GM11168 (cell line): ENCODE measurements at regions not wholly inside any gene's neighbourhood (a gene's known extent, or its start where the extent isn't known, plus 50 kb on each side); places are given as distances from the start of the nearest gene placed in this dataset.

ENCODE experiments used
- in situ Hi-C: fragments of 300-500 bp; cut with MboI; formaldehyde crosslinking; loops from one replicate; pipeline ENCODE4 v1.12.0; 2022; ENCODE audit warnings: low sequenced_read_pairs; ENCODE audit not compliant: unreplicated experiment

DNA sequence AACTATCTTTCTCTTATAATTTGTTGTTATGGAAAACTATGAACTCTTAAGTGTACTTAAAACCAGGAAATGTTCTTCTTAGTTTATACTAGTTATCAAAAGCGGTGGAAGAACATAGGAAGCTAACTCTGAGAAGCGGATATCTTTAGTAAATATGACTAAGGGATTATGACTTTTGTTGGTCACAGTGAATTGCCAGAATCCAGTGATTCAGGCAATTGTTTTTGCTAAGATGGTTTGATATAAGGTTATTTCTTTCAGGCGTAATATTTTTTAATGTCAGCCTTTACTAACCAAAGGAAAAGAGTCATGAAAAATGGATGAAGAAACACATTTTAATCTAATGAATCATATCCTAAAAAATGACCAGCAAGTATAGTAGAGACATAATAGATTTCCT, 473.5 kb downstream of the FOXG1 start:
- in situ Hi-C loops, result no loop called here

GRCh38 chr14:29242755-29243754, 476.5 kb downstream of the FOXG1 start:
- in situ Hi-C loops, result no loop called here

DNA sequence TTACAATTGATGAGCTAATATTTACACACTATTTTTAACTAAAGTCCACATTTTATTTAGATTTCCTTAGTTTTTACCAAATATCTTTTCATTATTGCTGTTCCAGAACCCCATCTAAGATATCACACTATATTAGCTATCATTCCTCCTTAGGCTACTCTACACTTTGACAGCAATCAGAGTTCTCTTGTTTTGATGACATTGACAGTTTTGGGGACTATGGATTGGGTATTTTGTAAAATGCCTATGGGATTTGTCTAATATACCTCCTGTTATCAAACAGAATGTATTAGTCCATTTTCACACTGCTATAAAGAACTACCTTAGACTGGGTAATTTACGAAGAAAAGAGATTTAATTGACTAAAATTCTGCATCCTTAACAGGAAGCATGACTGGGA, 489.1 kb downstream of the FOXG1 start:
- in situ Hi-C loops, result no loop called here

DNA sequence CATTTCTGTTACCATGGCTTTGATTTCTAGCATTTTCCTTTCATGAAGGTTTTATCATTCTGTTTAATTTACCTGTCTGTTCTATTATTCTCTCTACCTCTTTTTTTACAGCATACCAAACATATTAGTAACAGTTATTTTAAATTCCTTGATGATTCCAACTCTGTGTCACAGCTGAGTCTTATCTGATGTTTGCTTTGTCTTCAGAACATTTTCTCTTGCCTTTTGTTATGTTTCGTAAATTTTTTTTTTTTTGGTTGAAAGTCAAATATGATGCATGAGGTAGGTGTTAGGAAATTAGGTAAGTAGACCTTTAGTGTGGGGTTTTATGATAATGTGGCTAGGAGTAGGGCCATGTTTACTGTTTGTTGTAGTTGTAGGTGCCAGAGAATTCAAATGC, 496.4 kb downstream of the FOXG1 start:
- in situ Hi-C loops, result no loop called here

DNA sequence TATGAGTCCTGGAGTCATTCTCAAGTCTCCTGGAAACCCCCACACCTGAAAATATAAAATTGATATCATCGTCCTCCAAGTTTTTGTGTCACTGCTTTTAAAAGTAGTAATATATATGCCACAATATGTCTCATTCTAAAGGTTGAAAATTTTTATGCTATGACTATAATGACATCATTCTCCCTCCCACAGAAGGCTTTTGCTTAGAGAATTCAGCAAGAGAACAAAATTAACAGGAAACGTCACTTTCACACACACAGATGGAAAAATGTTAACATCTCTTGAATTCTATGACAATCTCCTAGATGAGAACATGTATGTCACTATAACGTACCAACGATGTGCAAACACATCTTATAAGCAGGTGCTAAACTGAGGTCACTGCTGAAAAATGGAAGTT, 498.3 kb downstream of the FOXG1 start:
- in situ Hi-C loops, result no loop called here

DNA sequence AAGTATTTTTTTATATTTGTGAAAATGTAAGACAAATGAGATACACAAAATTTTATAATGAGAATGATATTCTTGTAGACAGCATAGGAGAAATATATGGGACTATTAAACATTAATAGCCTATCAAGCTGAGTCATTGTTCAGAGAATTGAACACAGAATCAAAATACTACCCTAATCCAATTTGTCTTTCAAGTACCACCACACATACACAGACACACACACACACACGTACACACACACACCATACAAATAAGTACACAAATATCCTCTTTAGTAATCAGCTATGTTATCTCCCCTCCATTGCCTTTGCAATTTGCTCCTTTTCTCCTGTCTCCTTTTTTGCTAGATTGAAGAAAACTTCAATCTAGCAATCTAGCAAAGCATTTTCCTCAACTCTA, 499.3 kb downstream of the FOXG1 start:
- in situ Hi-C loops, result no loop called here

DNA sequence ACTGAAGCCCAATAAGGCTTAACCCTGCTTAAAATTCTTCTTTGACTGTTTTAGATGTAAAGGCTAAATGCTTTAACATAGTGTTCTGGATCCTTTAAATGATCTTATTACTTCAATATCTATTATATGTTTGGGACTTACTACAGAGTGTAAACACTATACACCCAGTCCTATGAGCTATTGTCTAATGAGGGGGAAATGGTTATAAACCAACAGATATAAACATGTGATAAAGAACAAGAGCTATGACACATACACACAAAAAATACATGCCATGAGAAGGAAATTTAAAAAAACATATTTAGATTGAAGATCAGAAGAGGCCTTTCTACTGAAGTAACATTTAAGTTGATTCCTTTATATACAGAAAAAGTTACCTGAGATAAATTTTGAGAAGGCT, 505.1 kb downstream of the FOXG1 start:
- in situ Hi-C loops, result no loop called here

- in situ Hi-C loops, result no loop called here
These were observed 506.9 kb downstream of the FOXG1 start for GRCh38 chr14:29273513-29273912.

DNA sequence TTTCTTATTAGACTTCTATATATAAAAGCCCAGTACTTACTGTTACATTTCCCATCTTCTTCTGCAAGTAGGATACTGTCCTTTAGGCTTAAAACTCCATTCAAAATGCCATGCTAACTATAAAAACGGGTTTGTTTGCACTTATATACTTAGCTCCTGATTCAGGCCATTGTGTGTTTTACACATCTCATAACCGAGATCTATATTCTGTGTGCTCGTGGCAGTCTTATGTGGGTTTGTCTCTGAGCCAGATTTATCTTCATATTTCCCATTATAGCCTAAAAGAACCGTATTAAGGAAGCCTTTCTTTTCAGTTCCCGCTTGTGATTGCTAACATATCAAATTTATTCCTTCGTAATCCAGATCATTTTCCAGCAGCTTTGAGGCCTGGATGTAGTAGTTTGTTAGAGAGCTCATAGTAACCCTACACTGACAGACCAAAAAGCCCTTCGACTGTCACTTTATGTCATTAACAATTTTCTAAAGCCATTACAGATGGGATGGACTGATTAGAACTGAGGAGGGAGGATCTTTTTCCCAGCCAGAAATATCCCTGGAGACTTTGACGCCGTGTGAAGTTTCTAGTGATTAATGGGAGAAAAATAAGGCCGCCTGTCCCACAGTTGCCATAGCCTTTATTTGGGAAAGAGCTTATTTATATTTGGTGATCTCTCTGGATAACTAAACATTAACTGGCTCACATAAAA, 508.5 kb downstream of the FOXG1 start:
- in situ Hi-C loops, result no loop called here

GRCh38 chr14:29278301-29279263, 512.0 kb downstream of the FOXG1 start:
- in situ Hi-C loops, result no loop called here

GRCh38 chr14:29282169-29282568, 515.6 kb downstream of the FOXG1 start:
- in situ Hi-C loops, result no loop called here

- in situ Hi-C loops, result no loop called here
These were observed 523.9 kb downstream of the FOXG1 start for GRCh38 chr14:29290441-29290840.

GRCh38 chr14:29299372-29299771, 532.8 kb downstream of the FOXG1 start:
- in situ Hi-C loops, result no loop called here

GRCh38 chr14:29301571-29301970, 535.0 kb downstream of the FOXG1 start:
- in situ Hi-C loops, result no loop called here

- in situ Hi-C loops, result no loop called here
These were observed 543.6 kb downstream of the FOXG1 start for GRCh38 chr14:29310210-29310609.

GRCh38 chr14:29310757-29311156, 544.2 kb downstream of the FOXG1 start:
- in situ Hi-C loops, result no loop called here

DNA sequence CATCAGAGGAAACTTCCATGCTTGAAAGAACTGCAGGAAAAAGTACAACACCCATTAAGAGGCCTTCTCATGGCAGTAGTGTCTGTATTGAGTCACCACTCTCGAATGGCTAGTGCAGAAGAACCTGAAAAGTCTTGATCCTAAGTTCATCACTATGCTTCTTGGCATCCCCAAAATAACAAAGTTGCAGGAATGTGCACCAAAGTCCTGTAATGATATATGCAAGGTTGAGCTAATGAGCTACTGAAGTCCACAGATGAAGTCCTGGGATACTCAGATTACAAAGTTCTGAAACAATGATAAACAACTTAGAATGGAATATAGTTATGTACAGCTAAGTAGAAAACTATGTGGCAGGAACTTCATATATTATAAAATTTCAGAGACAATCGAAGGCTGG, 545.4 kb downstream of the FOXG1 start:
- in situ Hi-C loops, result no loop called here

DNA sequence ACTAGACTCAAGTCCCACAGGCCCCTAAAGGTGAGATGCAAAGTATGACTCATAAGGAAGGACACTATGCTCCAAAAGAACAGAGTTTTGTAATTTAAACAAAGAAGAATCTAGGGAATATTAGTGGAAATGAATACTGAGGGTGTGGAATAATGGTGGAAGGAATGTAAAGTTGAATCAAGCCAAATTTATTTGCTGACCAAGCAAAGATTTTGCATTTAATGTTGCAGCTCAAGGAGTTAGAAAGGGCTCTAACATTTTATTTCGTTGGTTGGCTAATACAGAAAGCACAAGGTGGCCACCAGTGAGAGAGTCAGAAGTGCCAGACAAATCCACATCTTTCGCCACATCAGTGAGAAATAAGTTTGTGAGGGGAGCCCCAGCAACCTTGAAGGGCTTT, 550.3 kb downstream of the FOXG1 start:
- in situ Hi-C loops, result no loop called here

DNA sequence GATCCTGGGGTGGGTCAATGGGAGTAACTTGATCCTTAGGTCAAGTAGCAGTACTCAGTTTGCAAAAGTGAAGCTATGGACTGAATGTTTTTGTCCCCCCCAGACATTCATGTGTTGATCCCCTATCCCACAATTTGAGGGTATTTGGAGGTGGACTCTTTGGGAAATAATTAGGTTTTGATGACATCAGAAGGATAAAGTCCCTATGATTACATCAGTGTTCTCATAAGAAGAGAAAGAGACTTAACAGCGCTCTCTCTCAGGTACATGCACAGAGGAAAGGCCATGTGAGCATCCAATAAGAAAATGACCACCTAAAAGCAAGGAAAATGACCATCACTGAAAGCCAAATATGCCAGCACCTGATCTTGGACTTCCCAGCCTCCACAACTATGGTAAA, 550.8 kb downstream of the FOXG1 start:
- in situ Hi-C loops, result no loop called here

DNA sequence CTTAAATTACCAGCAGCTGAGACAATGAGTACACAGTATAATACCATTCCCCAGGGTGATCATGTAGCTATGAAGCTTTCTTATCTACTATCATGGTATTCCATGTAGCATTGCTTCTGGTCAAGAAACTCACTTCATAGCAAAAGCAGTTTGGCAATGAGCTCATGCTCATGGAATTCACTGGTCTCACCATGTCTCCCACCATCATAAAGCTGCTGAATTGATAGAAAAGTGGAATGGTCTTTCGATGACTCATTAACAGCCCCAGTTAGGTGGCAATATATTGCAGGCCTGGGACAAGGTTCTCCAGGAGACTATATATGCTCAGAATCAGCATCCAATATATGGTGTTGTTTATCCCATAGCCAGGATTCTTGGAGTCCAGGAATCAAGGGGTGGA, 553.7 kb downstream of the FOXG1 start:
- in situ Hi-C loops, result no loop called here
